ENCODE measurements at regions not wholly inside any gene's neighbourhood (a gene's known extent, or its start where the extent isn't known, plus 50 kb on each side); places are given as distances from the start of the nearest gene placed in this dataset.

- H2AFZ ChIP-seq (ENCODE audit: low read length): no peak overlapping the region
- H3K9ac ChIP-seq (ENCODE audit: low read length): no peak overlapping the region
- H3K27me3 ChIP-seq (ENCODE audit: insufficient read depth, low read length): no peaks in the 10 kb centered on the region
- H4K20me1 ChIP-seq (ENCODE audit: insufficient read depth, low read length): no peaks in the 10 kb centered on the region
- H3K79me2 ChIP-seq (ENCODE audit: insufficient read depth, low read length): no peaks in the 10 kb centered on the region
- H3K4me3 ChIP-seq (ENCODE audit: low read depth, low read length, poor library complexity, severe bottlenecking): no peak overlapping the region
- no peak for TF ChIP-seq EZH2 (IDR thresholded peaks at IDR 0.05; ENCODE audit: borderline replicate concordance, low read length)
- TF ChIP-seq, protein P1, sequence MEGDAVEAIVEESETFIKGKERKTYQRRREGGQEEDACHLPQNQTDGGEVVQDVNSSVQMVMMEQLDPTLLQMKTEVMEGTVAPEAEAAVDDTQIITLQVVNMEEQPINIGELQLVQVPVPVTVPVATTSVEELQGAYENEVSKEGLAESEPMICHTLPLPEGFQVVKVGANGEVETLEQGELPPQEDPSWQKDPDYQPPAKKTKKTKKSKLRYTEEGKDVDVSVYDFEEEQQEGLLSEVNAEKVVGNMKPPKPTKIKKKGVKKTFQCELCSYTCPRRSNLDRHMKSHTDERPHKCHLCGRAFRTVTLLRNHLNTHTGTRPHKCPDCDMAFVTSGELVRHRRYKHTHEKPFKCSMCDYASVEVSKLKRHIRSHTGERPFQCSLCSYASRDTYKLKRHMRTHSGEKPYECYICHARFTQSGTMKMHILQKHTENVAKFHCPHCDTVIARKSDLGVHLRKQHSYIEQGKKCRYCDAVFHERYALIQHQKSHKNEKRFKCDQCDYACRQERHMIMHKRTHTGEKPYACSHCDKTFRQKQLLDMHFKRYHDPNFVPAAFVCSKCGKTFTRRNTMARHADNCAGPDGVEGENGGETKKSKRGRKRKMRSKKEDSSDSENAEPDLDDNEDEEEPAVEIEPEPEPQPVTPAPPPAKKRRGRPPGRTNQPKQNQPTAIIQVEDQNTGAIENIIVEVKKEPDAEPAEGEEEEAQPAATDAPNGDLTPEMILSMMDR (IDR thresholded peaks at IDR 0.05; ENCODE audit: low read length): no peak
- H3K4me1 ChIP-seq (ENCODE audit: insufficient read depth, low read length, severe bottlenecking): peaks cover 5% of the 10 kb centered on the region
- H3F3A ChIP-seq (ENCODE audit: insufficient read depth, low read length): no peaks in the 10 kb centered on the region
- no peak overlapping the region for H3K4me2 ChIP-seq (ENCODE audit: low read length)
- H3K27ac ChIP-seq (ENCODE audit: low read depth, low read length, poor library complexity, severe bottlenecking): no peak overlapping the region
- H3K36me3 ChIP-seq (ENCODE audit: insufficient read depth, low read length): no peaks in the 10 kb centered on the region
- no peaks in the 10 kb centered on the region; the same call in 1 of the 2 replicates for H3K9me3 ChIP-seq (ENCODE audit: low read length)
- no peaks in the 10 kb centered on the region for H3K9me2 ChIP-seq (ENCODE audit: low read depth, low read length)
These were observed 68.8 kb upstream of the ARHGAP18 start for GRCh38 chr6:129778793-129779192.

DNA sequence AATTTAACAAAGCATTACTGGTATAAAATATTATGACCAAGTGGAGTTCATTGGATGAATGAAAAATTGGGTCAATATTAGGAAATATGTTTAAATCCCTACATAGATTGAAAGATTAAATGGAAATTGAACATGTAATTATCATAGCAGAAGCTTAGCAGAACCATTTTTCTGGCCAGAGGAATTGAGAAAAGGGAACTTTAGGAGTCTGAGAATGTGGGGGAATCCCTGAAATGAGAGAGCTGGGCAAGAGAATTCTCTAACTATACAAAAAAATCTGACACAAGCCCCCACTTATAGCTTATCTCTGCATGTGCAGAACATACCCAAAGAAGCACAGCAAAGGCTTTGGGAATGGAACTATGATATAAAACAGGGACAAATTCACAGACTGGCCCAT, 67.4 kb upstream of the ARHGAP18 start:
- TF ChIP-seq, protein P1 (IDR thresholded peaks at IDR 0.05; ENCODE audit: low read length): no peak
- no peak for TF ChIP-seq EZH2 (IDR thresholded peaks at IDR 0.05; ENCODE audit: borderline replicate concordance, low read length)
- Histone ChIP-seq H3K4me1 (ENCODE audit: insufficient read depth, low read length, severe bottlenecking) (peaks cover 5% of the 10 kb centered on the region), H3K79me2 (ENCODE audit: insufficient read depth, low read length) (no peaks in the 10 kb centered on the region), H3K9me3 (ENCODE audit: low read length) (no peaks in the 10 kb centered on the region; the same call in 1 of the 2 replicates), H3K27me3 (ENCODE audit: insufficient read depth, low read length) (no peaks in the 10 kb centered on the region), H3K36me3 (ENCODE audit: insufficient read depth, low read length) (no peaks in the 10 kb centered on the region), H2AFZ (ENCODE audit: low read length) (no peak overlapping the region), H3F3A (ENCODE audit: insufficient read depth, low read length) (no peaks in the 10 kb centered on the region), H4K20me1 (ENCODE audit: insufficient read depth, low read length) (no peaks in the 10 kb centered on the region), H3K27ac (ENCODE audit: low read depth, low read length, poor library complexity, severe bottlenecking) (no peak overlapping the region), H3K9ac (ENCODE audit: low read length) (no peak overlapping the region), H3K4me3 (ENCODE audit: low read depth, low read length, poor library complexity, severe bottlenecking) (no peak overlapping the region), H3K9me2 (ENCODE audit: low read depth, low read length) (no peaks in the 10 kb centered on the region), H3K4me2 (ENCODE audit: low read length) (no peak overlapping the region)

DNA sequence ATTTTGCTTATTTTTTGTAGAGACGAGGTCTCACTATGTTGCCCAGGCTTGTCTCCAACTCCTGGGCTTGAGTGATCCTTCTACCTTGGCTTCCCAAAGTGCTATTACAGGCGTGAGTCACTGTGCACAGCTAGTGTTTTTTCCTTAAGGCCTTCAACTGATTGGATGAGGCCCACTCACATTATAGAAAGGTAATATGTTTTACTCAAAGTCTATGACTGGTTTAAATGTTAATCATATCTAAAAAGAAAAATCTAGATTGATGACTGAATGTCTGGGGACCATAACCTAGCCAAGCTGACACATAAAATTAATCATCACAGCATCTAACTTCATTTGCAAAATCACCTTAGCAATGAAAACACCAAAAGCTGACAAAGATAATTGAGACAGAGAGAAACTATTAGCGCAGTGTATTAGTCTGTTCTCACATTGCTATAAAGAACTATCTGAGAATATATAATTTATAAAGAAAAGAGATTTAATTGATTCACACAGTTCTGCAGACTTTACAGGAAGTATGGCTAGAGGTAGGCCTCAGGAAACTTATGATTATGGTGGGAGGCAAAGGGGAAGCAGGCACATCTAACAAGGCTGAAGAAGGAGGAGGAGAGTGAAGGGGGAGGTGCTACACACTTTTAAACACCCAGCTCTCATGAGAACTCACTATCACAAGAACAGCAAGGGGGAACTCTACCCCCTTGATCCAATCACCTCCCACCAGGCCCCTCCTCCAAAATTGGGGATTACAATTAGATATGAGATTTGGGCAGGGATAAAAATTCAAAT, 66.8 kb upstream of the ARHGAP18 start:
- no peak overlapping the region for H2AFZ ChIP-seq (ENCODE audit: low read length)
- H3K4me2 ChIP-seq (ENCODE audit: low read length): no peak overlapping the region
- H3K9me2 ChIP-seq (ENCODE audit: low read depth, low read length): no peaks in the 10 kb centered on the region
- H3K79me2 ChIP-seq (ENCODE audit: insufficient read depth, low read length): no peaks in the 10 kb centered on the region
- no peaks in the 10 kb centered on the region; the same call in 1 of the 2 replicates for H3K9me3 ChIP-seq (ENCODE audit: low read length)
- H3K4me3 ChIP-seq (ENCODE audit: low read depth, low read length, poor library complexity, severe bottlenecking): no peak overlapping the region
- no peaks in the 10 kb centered on the region for H4K20me1 ChIP-seq (ENCODE audit: insufficient read depth, low read length)
- peaks cover 5% of the 10 kb centered on the region for H3K4me1 ChIP-seq (ENCODE audit: insufficient read depth, low read length, severe bottlenecking)
- no peaks in the 10 kb centered on the region for H3K36me3 ChIP-seq (ENCODE audit: insufficient read depth, low read length)
- no peaks in the 10 kb centered on the region for H3K27me3 ChIP-seq (ENCODE audit: insufficient read depth, low read length)
- no peaks in the 10 kb centered on the region for H3F3A ChIP-seq (ENCODE audit: insufficient read depth, low read length)
- TF ChIP-seq EZH2 (IDR thresholded peaks at IDR 0.05; ENCODE audit: borderline replicate concordance, low read length): no peak
- TF ChIP-seq, protein P1 (IDR thresholded peaks at IDR 0.05; ENCODE audit: low read length): no peak
- no peak overlapping the region for H3K27ac ChIP-seq (ENCODE audit: low read depth, low read length, poor library complexity, severe bottlenecking)
- no peak overlapping the region for H3K9ac ChIP-seq (ENCODE audit: low read length)

Measured in OCI-LY1 (cell line).